ENCODE measurements at regions not wholly inside any gene's neighbourhood (a gene's known extent, or its start where the extent isn't known, plus 50 kb on each side); places are given as distances from the start of the nearest gene placed in this dataset.

DNA sequence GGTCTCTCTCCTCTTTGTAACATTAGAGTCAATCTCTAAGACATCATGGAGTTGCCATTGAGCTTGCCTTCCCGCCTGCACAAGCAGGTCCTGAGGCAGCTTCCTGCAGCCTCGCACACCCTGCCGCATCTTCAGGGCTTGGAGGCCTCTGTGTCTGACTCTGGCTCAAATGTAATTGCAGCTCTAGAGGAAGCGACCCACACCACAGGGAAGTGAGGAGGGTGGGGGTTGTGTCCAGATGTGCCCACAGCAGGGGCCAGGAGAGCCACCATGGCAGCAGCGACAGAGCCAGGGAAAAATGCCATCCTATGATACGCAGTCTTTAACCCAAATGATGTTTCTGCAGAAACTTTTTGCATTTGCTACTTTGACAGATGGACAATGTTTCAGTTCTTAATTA, 216.0 kb upstream of the ZNF32 start:
- TF ChIP-seq, protein P1, sequence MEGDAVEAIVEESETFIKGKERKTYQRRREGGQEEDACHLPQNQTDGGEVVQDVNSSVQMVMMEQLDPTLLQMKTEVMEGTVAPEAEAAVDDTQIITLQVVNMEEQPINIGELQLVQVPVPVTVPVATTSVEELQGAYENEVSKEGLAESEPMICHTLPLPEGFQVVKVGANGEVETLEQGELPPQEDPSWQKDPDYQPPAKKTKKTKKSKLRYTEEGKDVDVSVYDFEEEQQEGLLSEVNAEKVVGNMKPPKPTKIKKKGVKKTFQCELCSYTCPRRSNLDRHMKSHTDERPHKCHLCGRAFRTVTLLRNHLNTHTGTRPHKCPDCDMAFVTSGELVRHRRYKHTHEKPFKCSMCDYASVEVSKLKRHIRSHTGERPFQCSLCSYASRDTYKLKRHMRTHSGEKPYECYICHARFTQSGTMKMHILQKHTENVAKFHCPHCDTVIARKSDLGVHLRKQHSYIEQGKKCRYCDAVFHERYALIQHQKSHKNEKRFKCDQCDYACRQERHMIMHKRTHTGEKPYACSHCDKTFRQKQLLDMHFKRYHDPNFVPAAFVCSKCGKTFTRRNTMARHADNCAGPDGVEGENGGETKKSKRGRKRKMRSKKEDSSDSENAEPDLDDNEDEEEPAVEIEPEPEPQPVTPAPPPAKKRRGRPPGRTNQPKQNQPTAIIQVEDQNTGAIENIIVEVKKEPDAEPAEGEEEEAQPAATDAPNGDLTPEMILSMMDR (IDR thresholded peaks at IDR 0.05; ENCODE audit: borderline replicate concordance, extremely low read depth, low read length, poor library complexity, severe bottlenecking) = no peak
- no peak for TF ChIP-seq EZH2 (IDR thresholded peaks at IDR 0.05; ENCODE audit: borderline replicate concordance, low read depth, low read length, severe bottlenecking)
